ENCODE measurements at regions not wholly inside any gene's neighbourhood (a gene's known extent, or its start where the extent isn't known, plus 50 kb on each side); places are given as distances from the start of the nearest gene placed in this dataset.

DNA sequence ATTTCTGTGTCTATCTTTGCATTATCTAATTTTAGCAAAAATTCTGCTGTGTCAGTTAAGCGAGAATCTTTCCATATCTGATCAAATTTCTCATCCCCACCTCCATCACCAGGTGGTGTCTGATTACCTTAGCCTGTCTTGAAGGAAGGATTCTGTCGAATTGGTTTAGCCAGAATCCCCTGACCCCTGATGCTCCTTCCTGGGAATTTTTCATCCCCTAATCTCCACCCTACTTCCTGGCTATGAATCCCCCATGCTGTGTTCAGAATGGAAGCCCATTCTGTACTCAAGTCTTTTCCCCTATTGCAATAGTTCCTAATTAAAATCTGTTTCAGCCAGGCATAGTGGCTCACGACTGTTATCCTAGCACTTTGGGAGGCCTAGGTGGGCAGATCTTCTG, 216.1 kb downstream of the SKIDA1 start:
- no peaks in the 10 kb centered on the region for H3K9me3 ChIP-seq (ENCODE audit: control insufficient read depth, insufficient read depth, low read depth, low read length)
- DNase-seq (ENCODE audit: low read depth, low spot score), result no peak
- H3K27me3 ChIP-seq (ENCODE audit: control insufficient read depth, insufficient read depth, low read length), result no peaks in the 10 kb centered on the region
- no peak overlapping the region for H3K4me3 ChIP-seq (ENCODE audit: low read depth in 2 of 2, low read length in 2 of 2)
- H3K36me3 ChIP-seq (ENCODE audit: control insufficient read depth, insufficient read depth, low read length), result no peaks in the 10 kb centered on the region
- peak overlapping the region; percentile 25; the same call in 1 of the 2 replicates for H3K27ac ChIP-seq (ENCODE audit: low read length)
- ATAC-seq, result no peak
- intact Hi-C loops (cut with micrococcal nuclease; ENCODE audit: unreplicated experiment), result no loop called here
- BruUV-seq (replicated peaks), result no TSS peak
- POLR2A ChIA-PET, result no interaction called here
- CTCF ChIA-PET, result interaction anchor here (0.7 kb wide), 1 partner anchor 186 kb away, joined by 9 read pairs; no protein-coding TSS in a partner anchor
- TF ChIP-seq, protein P1, sequence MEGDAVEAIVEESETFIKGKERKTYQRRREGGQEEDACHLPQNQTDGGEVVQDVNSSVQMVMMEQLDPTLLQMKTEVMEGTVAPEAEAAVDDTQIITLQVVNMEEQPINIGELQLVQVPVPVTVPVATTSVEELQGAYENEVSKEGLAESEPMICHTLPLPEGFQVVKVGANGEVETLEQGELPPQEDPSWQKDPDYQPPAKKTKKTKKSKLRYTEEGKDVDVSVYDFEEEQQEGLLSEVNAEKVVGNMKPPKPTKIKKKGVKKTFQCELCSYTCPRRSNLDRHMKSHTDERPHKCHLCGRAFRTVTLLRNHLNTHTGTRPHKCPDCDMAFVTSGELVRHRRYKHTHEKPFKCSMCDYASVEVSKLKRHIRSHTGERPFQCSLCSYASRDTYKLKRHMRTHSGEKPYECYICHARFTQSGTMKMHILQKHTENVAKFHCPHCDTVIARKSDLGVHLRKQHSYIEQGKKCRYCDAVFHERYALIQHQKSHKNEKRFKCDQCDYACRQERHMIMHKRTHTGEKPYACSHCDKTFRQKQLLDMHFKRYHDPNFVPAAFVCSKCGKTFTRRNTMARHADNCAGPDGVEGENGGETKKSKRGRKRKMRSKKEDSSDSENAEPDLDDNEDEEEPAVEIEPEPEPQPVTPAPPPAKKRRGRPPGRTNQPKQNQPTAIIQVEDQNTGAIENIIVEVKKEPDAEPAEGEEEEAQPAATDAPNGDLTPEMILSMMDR (IDR thresholded peaks at IDR 0.05), result no peak
- H3K4me1 ChIP-seq (ENCODE audit: control insufficient read depth, insufficient read depth, low read length), result peaks cover 11% of the 10 kb centered on the region
- in situ Hi-C loops (cut with HindIII; ENCODE audit: low pct_unique_long_range_greater_than_20kb, low sequenced_read_pairs), result no loop called here

DNA sequence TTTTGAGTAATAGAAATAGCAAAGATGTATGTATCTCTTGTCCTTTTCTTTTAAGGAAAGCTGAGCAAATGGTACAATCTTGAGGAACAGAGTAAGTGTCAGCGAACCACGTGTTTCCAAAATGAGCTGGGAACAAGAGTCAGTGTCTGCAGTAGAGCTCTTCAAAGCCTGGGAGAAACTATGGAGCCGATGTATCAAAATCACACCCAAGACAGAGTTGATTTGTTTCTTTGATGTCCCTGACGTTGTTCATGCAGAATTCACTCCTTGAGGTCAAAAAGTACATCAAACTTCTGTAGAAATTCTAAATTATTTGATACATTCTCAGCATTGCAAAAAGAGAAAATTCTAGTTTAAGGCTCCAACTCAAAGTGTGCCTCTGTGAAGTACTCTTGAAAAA, 216.5 kb downstream of the SKIDA1 start:
- intact Hi-C loops (cut with micrococcal nuclease; ENCODE audit: unreplicated experiment), result no loop called here
- Histone ChIP-seq H3K27ac (ENCODE audit: low read length) (peak overlapping the region; percentile 25; the same call in 1 of the 2 replicates), H3K4me3 (ENCODE audit: low read depth in 2 of 2, low read length in 2 of 2) (no peak overlapping the region), H3K4me1 (ENCODE audit: control insufficient read depth, insufficient read depth, low read length) (peaks cover 9% of the 10 kb centered on the region), H3K9me3 (ENCODE audit: control insufficient read depth, insufficient read depth, low read depth, low read length) (no peaks in the 10 kb centered on the region), H3K27me3 (ENCODE audit: control insufficient read depth, insufficient read depth, low read length) (no peaks in the 10 kb centered on the region), H3K36me3 (ENCODE audit: control insufficient read depth, insufficient read depth, low read length) (no peaks in the 10 kb centered on the region)
- TF ChIP-seq POLR2AphosphoS5 (IDR thresholded peaks at IDR 0.05; ENCODE audit: low read depth, low read length) (no peak), SIN3A (IDR thresholded peaks at IDR 0.05; ENCODE audit: borderline replicate concordance, insufficient read depth, low read depth, low read length) (no peak), TCF7L2 (IDR thresholded peaks at IDR 0.05; ENCODE audit: low read depth, low read length) (no peak)
- TF ChIP-seq, protein P1 (IDR thresholded peaks at IDR 0.05), result no peak
- TF ChIP-seq, protein P2, sequence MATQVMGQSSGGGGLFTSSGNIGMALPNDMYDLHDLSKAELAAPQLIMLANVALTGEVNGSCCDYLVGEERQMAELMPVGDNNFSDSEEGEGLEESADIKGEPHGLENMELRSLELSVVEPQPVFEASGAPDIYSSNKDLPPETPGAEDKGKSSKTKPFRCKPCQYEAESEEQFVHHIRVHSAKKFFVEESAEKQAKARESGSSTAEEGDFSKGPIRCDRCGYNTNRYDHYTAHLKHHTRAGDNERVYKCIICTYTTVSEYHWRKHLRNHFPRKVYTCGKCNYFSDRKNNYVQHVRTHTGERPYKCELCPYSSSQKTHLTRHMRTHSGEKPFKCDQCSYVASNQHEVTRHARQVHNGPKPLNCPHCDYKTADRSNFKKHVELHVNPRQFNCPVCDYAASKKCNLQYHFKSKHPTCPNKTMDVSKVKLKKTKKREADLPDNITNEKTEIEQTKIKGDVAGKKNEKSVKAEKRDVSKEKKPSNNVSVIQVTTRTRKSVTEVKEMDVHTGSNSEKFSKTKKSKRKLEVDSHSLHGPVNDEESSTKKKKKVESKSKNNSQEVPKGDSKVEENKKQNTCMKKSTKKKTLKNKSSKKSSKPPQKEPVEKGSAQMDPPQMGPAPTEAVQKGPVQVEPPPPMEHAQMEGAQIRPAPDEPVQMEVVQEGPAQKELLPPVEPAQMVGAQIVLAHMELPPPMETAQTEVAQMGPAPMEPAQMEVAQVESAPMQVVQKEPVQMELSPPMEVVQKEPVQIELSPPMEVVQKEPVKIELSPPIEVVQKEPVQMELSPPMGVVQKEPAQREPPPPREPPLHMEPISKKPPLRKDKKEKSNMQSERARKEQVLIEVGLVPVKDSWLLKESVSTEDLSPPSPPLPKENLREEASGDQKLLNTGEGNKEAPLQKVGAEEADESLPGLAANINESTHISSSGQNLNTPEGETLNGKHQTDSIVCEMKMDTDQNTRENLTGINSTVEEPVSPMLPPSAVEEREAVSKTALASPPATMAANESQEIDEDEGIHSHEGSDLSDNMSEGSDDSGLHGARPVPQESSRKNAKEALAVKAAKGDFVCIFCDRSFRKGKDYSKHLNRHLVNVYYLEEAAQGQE (IDR thresholded peaks at IDR 0.05; ENCODE audit: insufficient read depth in 1 of 2, low read depth in 2 of 2, low read length in 1 of 2), result no peak
- in situ Hi-C loops (cut with HindIII; ENCODE audit: low pct_unique_long_range_greater_than_20kb, low sequenced_read_pairs), result no loop called here
- ATAC-seq, result no peak
- DNase-seq (ENCODE audit: low read depth, low spot score), result no peak
- ChIA-PET POLR2A (no interaction called here), CTCF (interaction anchor here (0.7 kb wide), 1 partner anchor 187 kb away, joined by 9 read pairs; no protein-coding TSS in a partner anchor)
- BruUV-seq (replicated peaks), result no TSS peak
